Nephron (organoid): ENCODE measurements at regions not wholly inside any gene's neighbourhood (a gene's known extent, or its start where the extent isn't known, plus 50 kb on each side); places are given as distances from the start of the nearest gene placed in this dataset.
A peak's percentile ranks its signal among the peaks of the same experiment; 100 is the strongest.

Experiments used
- H3K27ac Mint-ChIP-seq, 3 experiments: 2 replicates each; pipeline ENCODE4 v1.8.0; 2020; ENCODE audit warnings: mixed read lengths in 3 of 3, mild to moderate bottlenecking in 2 of 3, moderate library complexity in 1 of 3
- H3K27me3 Mint-ChIP-seq: 2 replicates; pipeline ENCODE4 v1.8.0; 2021; ENCODE audit warnings: low read depth, mild to moderate bottlenecking, moderate library complexity, mixed read lengths
- H3K36me3 Mint-ChIP-seq: 2 replicates; pipeline ENCODE4 v1.8.0; 2020; ENCODE audit warnings: low read depth, mixed read lengths
- H3K4me1 Mint-ChIP-seq: 2 replicates; pipeline ENCODE4 v1.8.0; 2020; ENCODE audit warnings: mixed read lengths
- H3K4me3 Mint-ChIP-seq, 3 experiments: 2 replicates each; pipeline ENCODE4 v1.8.0; 2020; ENCODE audit warnings: mild to moderate bottlenecking in 3 of 3, mixed read lengths in 3 of 3, moderate library complexity in 2 of 3
- H3K9me3 Mint-ChIP-seq: 2 replicates; pipeline ENCODE4 v1.8.0; 2020; ENCODE audit warnings: mixed read lengths
- TF ChIP-seq, protein P1 (sequence below), 3 experiments: fragments of 200-600 bp; sonication (generic); IDR thresholded peaks; one replicate each; pipeline ENCODE4 v1.5.0; 2021; ENCODE audit warnings: antibody characterized with exemption in 3 of 3; ENCODE audit not compliant: unreplicated experiment in 3 of 3

DNA sequence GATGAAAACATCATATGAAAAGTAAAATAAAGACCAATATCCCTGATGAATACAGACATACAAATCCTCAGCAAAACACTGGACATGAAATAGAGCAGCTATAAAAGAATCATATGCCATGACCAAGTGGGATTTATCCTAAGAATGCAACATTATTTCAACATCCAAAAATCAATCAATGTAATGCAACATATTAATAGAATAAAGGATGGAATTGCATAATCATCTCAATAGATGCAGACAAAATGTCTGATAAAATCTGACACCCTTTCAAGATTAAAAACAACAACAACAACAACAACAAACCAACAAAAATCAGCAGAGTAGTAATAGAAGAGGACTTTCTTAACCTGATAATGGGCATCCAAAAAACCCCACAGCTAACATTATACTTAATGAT lies 63.8 kb upstream of the IL1R1 start:
- Mint-ChIP-seq H3K36me3 (no peaks in the 10 kb centered on the region), H3K4me3 (no peak overlapping the region), H3K27ac (no peak overlapping the region), H3K9me3 (peaks cover 13% of the 10 kb centered on the region), H3K4me1 (peaks cover 10% of the 10 kb centered on the region), H3K27me3 (no peaks in the 10 kb centered on the region)
- TF ChIP-seq, protein P1, sequence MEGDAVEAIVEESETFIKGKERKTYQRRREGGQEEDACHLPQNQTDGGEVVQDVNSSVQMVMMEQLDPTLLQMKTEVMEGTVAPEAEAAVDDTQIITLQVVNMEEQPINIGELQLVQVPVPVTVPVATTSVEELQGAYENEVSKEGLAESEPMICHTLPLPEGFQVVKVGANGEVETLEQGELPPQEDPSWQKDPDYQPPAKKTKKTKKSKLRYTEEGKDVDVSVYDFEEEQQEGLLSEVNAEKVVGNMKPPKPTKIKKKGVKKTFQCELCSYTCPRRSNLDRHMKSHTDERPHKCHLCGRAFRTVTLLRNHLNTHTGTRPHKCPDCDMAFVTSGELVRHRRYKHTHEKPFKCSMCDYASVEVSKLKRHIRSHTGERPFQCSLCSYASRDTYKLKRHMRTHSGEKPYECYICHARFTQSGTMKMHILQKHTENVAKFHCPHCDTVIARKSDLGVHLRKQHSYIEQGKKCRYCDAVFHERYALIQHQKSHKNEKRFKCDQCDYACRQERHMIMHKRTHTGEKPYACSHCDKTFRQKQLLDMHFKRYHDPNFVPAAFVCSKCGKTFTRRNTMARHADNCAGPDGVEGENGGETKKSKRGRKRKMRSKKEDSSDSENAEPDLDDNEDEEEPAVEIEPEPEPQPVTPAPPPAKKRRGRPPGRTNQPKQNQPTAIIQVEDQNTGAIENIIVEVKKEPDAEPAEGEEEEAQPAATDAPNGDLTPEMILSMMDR (IDR thresholded peaks at IDR 0.05; ENCODE audit: unreplicated experiment in 3 of 3), result no peak

DNA sequence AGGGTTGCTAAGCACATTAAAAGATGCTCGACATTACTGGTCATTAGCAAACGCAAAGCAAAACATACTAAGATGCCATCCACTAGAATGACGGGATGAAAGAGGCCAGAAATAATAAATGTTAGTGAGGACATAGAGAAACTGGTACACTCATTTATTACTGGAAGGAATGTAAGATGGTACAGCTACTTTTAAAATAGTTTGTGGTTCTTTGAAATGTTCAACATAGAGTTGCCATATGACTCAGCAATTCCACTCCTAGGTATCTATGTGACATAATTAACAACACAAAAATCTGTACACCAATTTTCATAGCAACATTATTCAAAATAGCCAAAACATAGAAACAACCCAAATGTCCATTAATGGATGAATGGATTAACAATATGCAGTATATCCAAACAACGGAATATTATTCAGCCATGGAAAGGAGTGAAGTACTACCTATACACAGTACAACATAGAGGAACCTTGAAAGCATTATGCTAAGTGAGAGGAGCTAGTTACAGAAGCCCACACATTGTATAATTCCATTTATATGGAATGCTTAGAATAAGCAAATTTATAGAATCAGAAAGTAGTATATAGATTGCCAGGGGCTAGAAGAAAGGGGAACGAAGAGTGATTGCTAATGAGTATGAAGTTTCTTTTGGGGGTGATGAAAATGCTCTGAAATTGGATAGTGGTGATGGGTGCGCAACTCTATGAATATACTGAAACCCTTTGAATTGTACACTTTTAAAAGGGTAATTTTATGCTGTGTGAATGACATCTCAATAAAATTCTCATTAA lies 61.9 kb upstream of the IL1R1 start:
- H3K4me3 Mint-ChIP-seq, result no peak overlapping the region
- peaks cover 13% of the 10 kb centered on the region for H3K9me3 Mint-ChIP-seq
- no peaks in the 10 kb centered on the region for H3K27me3 Mint-ChIP-seq
- H3K27ac Mint-ChIP-seq, result peak overlapping the region in 1 of 3 experiments; percentile 4
- TF ChIP-seq, protein P1 (IDR thresholded peaks at IDR 0.05; ENCODE audit: unreplicated experiment in 3 of 3), result no peak
- no peaks in the 10 kb centered on the region for H3K36me3 Mint-ChIP-seq
- H3K4me1 Mint-ChIP-seq, result peaks cover 10% of the 10 kb centered on the region

DNA sequence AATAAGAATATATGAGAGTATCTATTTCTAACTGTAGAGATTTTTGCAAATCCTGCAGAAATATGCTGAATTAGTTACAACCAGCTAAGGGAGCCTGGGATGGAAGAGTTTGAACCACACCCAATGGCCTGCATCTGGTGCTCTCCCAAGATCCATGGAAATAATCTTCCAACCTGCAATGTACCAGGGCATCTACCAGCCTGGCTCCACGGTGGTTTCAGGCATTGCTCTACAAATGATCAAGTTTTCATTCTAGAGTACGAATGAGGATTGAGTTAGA lies 61.4 kb upstream of the IL1R1 start:
- H3K27me3 Mint-ChIP-seq, result no peaks in the 10 kb centered on the region

DNA sequence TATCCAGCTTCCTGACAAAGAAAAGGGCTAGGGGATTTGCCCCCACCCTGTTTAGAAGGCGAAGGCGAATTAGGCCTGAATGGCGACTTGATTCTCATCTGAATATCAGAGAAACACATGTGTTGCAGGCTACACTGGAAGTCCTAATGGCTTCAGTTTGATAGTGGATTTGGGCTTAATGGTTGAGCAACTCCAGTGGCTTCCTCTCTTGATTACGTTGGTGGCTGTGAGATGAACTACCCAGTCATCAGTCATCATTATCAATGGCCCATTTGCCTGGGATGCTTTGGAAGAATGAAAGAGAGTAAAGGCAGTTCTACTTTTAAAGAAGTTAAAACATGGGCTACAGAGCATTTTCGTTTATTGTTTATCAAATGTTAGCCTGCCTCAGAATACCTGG lies 60.9 kb upstream of the IL1R1 start:
- Mint-ChIP-seq H3K4me1 (peaks cover 17% of the 10 kb centered on the region), H3K27me3 (no peaks in the 10 kb centered on the region), H3K27ac (no peak overlapping the region), H3K36me3 (no peaks in the 10 kb centered on the region), H3K9me3 (peaks cover 13% of the 10 kb centered on the region), H3K4me3 (no peak overlapping the region)
- TF ChIP-seq, protein P1 (IDR thresholded peaks at IDR 0.05; ENCODE audit: unreplicated experiment in 3 of 3), result no peak

More for the DNA sequence above, 61.4 kb upstream of the IL1R1 start:
- peaks cover 13% of the 10 kb centered on the region for H3K9me3 Mint-ChIP-seq
- H3K4me1 Mint-ChIP-seq, result peaks cover 12% of the 10 kb centered on the region
- H3K4me3 Mint-ChIP-seq, result no peak overlapping the region
- no peak overlapping the region for H3K27ac Mint-ChIP-seq
- no peaks in the 10 kb centered on the region for H3K36me3 Mint-ChIP-seq
- TF ChIP-seq, protein P1 (IDR thresholded peaks at IDR 0.05; ENCODE audit: unreplicated experiment in 3 of 3), result no peak

DNA sequence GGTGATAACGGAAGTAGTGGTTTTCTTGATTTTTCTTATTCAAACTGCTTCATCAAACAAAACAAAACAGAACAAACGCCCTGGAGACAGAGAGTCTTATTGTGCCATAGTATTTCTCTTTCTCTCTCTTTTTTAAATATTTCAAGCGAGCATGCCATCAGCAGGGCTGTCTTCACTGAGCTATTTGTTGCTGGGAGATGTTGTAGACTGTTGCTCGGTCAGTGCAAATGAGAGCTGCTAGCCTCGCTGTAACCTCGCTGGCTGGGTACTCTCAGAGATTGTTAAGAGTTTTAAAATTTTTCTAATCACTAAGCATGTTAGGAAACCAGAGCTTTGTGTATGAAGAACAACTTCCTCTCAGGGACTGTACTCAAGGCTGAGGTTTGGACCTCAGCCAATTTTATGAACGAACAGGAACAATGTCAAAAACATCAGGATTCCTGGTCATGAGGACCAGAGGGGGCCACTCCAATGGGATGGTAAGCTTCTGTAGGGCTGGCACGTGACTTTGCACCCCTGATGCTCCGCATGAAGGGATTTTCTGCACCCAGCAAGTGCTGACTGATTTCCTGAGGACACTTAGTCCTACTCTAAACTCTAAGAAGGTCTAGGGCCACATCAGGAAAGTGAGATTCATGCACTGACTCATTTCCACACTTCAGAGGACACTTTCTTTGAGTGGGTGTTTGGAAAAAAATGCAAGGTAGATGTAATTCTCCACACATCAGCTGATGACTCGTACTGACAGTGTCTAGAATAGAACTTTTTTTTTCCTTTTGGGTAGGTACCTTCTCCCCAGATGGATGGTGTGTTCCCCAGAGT lies 59.8 kb upstream of the IL1R1 start:
- Mint-ChIP-seq H3K4me1 (peaks cover 17% of the 10 kb centered on the region), H3K27ac (peak overlapping the region; percentile 37 to 83 (median 78)), H3K4me3 (no peak overlapping the region), H3K27me3 (no peaks in the 10 kb centered on the region), H3K36me3 (no peaks in the 10 kb centered on the region), H3K9me3 (peaks cover 7% of the 10 kb centered on the region)
- TF ChIP-seq, protein P1 (IDR thresholded peaks at IDR 0.05; ENCODE audit: unreplicated experiment in 3 of 3), result no peak
